Neural cell (in vitro differentiated cells): ENCODE measurements at regions not wholly inside any gene's neighbourhood (a gene's known extent, or its start where the extent isn't known, plus 50 kb on each side); places are given as distances from the start of the nearest gene placed in this dataset.

Source experiments
- H2AFZ ChIP-seq: fragments of 200-600, 300-800 bp; sonication (generic), shearing (Covaris generic); 2 replicates; pipeline ENCODE4 v1.6.0; 2014; ENCODE audit warnings: low read depth, mild to moderate bottlenecking, antibody characterized with exemption, low read length, moderate library complexity
- H3F3A ChIP-seq: fragments of 200-600 bp; shearing (Covaris generic); 2 replicates; pipeline ENCODE4 v1.6.1; 2016; ENCODE audit warnings: mild to moderate bottlenecking, moderate library complexity, mixed read lengths, antibody characterized with exemption, low read length; ENCODE audit not compliant: insufficient read depth, poor library complexity, severe bottlenecking
- H3K27ac ChIP-seq: fragments of 200-600, 300-800 bp; sonication (generic), shearing (Covaris generic); 2 replicates; pipeline ENCODE4 v1.5.1; 2014; ENCODE audit warnings: mild to moderate bottlenecking, low read length, moderate library complexity
- H3K27me3 ChIP-seq: fragments of 300-800, 200-600 bp; sonication (generic), shearing (Covaris generic); 2 replicates; pipeline ENCODE4 v1.6.0; 2014; ENCODE audit warnings: mild to moderate bottlenecking, low read depth, low read length, moderate library complexity; ENCODE audit not compliant: insufficient read depth
- H3K36me3 ChIP-seq: fragments of 300-800, 200-600 bp; sonication (generic), shearing (Covaris generic); 2 replicates; pipeline ENCODE4 v1.5.1; 2014; ENCODE audit warnings: mild to moderate bottlenecking, antibody characterized with exemption, low read length, moderate library complexity; ENCODE audit not compliant: insufficient read depth
- H3K4me2 ChIP-seq: fragments of 300-800, 200-600 bp; sonication (generic), shearing (Covaris generic); 2 replicates; pipeline ENCODE4 v1.6.0; 2014; ENCODE audit warnings: mild to moderate bottlenecking, low read length
- H3K4me3 ChIP-seq: fragments of 300-800, 200-600 bp; sonication (generic), shearing (Covaris generic); 2 replicates; pipeline ENCODE4 v1.5.1; 2014; ENCODE audit warnings: mild to moderate bottlenecking, low read length, moderate library complexity
- H3K79me2 ChIP-seq: fragments of 200-600 bp; shearing (Covaris generic); replicated peaks from 2 replicates; pipeline ENCODE4 v1.6.0; 2014; ENCODE audit warnings: mild to moderate bottlenecking, low read length, moderate library complexity; ENCODE audit not compliant: insufficient read depth
- H3K9ac ChIP-seq: fragments of 300-800, 200-600 bp; sonication (generic), shearing (Covaris generic); 2 replicates; pipeline ENCODE4 v1.6.1; 2016; ENCODE audit warnings: mild to moderate bottlenecking, low read length, mixed read lengths
- H3K9me2 ChIP-seq: fragments of 200-600 bp; shearing (Covaris generic); 2 replicates; pipeline ENCODE4 v1.6.1; 2016; ENCODE audit warnings: mild to moderate bottlenecking, low read length, mixed read lengths; ENCODE audit not compliant: insufficient read depth
- H3K9me3 ChIP-seq: fragments of 200-600, 300-800 bp; sonication (generic), shearing (Covaris generic); 2 replicates; pipeline ENCODE4 v1.6.1; 2016; ENCODE audit warnings: mild to moderate bottlenecking, mixed run types, low read length, moderate library complexity, mixed read lengths
- H4K20me1 ChIP-seq: fragments of 200-600 bp; shearing (Covaris generic); 2 replicates; pipeline ENCODE4 v1.6.1; 2016; ENCODE audit warnings: mild to moderate bottlenecking, mixed run types; ENCODE audit not compliant: insufficient read depth
- CTCF ChIP-seq: fragments of 450-650 bp; IDR thresholded peaks from 2 replicates; pipeline ENCODE4 v1.5.1; 2014; ENCODE audit warnings: antibody characterized with exemption, mild to moderate bottlenecking, moderate library complexity; ENCODE audit not compliant: poor library complexity, severe bottlenecking
- EP300 ChIP-seq: fragments of 450-650 bp; conservative IDR thresholded peaks from 2 replicates; pipeline ENCODE4 v1.6.1; 2014; ENCODE audit warnings: antibody characterized with exemption, mild to moderate bottlenecking, moderate library complexity; ENCODE audit not compliant: poor library complexity, severe bottlenecking
- EZH2 ChIP-seq: fragments of 200-600, 300-800 bp; shearing (Covaris generic), sonication (generic); IDR thresholded peaks from 2 replicates; pipeline ENCODE4 v1.6.1; 2014; ENCODE audit warnings: antibody characterized with exemption, low read length, borderline replicate concordance, mild to moderate bottlenecking; ENCODE audit not compliant: insufficient read depth, poor library complexity, severe bottlenecking
- MXI1 ChIP-seq: fragments of 450-650 bp; conservative IDR thresholded peaks from 2 replicates; pipeline ENCODE4 v1.6.1; 2014; ENCODE audit warnings: antibody characterized with exemption, mild to moderate bottlenecking; ENCODE audit not compliant: poor library complexity, severe bottlenecking
- POLR2AphosphoS5 ChIP-seq: IDR thresholded peaks from 2 replicates; pipeline ENCODE4 v1.6.1; 2012
- RAD21 ChIP-seq: fragments of 450-650 bp; conservative IDR thresholded peaks from 2 replicates; pipeline ENCODE4 v1.6.1; 2014; ENCODE audit warnings: antibody characterized with exemption, mild to moderate bottlenecking, moderate library complexity
- REST ChIP-seq: IDR thresholded peaks from 2 replicates; pipeline ENCODE4 v1.6.1; 2012; ENCODE audit warnings: borderline replicate concordance
- SMC3 ChIP-seq: fragments of 450-650 bp; conservative IDR thresholded peaks from 2 replicates; pipeline ENCODE4 v1.6.1; 2014; ENCODE audit warnings: antibody characterized with exemption, mild to moderate bottlenecking, moderate library complexity; ENCODE audit not compliant: poor library complexity
- TAF1 ChIP-seq: IDR thresholded peaks from 2 replicates; pipeline ENCODE4 v1.6.1; 2012; ENCODE audit warnings: low read depth

- no peaks in the 10 kb centered on the region for H4K20me1 ChIP-seq
- H3K27ac ChIP-seq: no peak overlapping the region
- no peak overlapping the region for H3K4me2 ChIP-seq
- no peaks in the 10 kb centered on the region for H3K27me3 ChIP-seq
- no peak overlapping the region for H3K9ac ChIP-seq
- no peaks in the 10 kb centered on the region for H3K36me3 ChIP-seq
- no peaks in the 10 kb centered on the region for H3K9me2 ChIP-seq
- TF ChIP-seq RAD21 (no peak), REST (no peak), MXI1 (no peak), TAF1 (no peak), EP300 (no peak)
- no peaks in the 10 kb centered on the region for H3K9me3 ChIP-seq
- H3K79me2 ChIP-seq: no peaks in the 10 kb centered on the region
- no peak overlapping the region for H3K4me3 ChIP-seq
- no peak overlapping the region for H2AFZ ChIP-seq
- H3F3A ChIP-seq: no peaks in the 10 kb centered on the region
Observed at GRCh38 chr9:107584944-107585343, 95.4 kb upstream of the KLF4 start.

GRCh38 chr9:107584186-107584585, 94.6 kb upstream of the KLF4 start:
- Histone ChIP-seq H3K4me3 (no peak overlapping the region), H3K27ac (no peak overlapping the region), H3F3A (no peaks in the 10 kb centered on the region), H3K79me2 (no peaks in the 10 kb centered on the region), H3K36me3 (no peaks in the 10 kb centered on the region), H2AFZ (no peak overlapping the region), H3K27me3 (no peaks in the 10 kb centered on the region), H3K4me2 (no peak overlapping the region), H3K9me2 (no peaks in the 10 kb centered on the region), H4K20me1 (no peaks in the 10 kb centered on the region), H3K9me3 (no peaks in the 10 kb centered on the region), H3K9ac (no peak overlapping the region)
- TF ChIP-seq POLR2AphosphoS5 (no peak), REST (no peak), SMC3 (no peak), MXI1 (no peak), EZH2 (no peak), RAD21 (no peak), TAF1 (no peak), CTCF (no peak), EP300 (no peak)
